ENCODE measurements at regions not wholly inside any gene's neighbourhood (a gene's known extent, or its start where the extent isn't known, plus 50 kb on each side); places are given as distances from the start of the nearest gene placed in this dataset.

DNA sequence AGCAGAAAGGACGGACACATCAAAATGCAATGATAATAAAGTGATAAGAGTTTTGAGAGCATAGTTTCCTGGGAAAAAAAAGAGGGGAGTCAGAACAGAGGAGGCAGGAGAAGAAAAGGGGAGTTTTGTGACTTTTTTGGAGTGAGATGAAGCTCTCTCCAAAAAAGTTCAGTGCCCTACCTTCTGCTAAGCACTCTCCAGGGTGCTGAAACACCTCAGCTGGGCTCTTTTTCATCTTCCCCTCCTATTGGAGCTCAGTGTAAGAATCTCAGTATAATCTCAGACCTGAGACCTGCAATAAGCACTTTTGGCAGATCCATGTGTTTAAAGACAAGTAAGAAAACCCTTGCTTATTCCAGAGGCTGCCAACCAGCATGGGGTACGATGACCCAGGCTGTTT, 58.9 kb upstream of the SRRM4 start:
- Histone ChIP-seq H3K27me3 (ENCODE audit: control insufficient read depth in 1 of 2, insufficient read depth in 2 of 2, low read length in 2 of 2) (no peaks in the 10 kb centered on the region), H3K9ac (ENCODE audit: insufficient read depth, low read depth, low read length) (no peak overlapping the region), H3K27ac (ENCODE audit: extremely low read length, insufficient read depth, low read length) (no peak overlapping the region), H4K20me1 (ENCODE audit: insufficient read depth, low read length) (no peaks in the 10 kb centered on the region), H3K4me1 (ENCODE audit: insufficient read depth, low read length) (no peaks in the 10 kb centered on the region), H3K36me3 (replicated peaks in 1 of 2; ENCODE audit: control insufficient read depth in 1 of 2, insufficient read depth in 2 of 2, low read length in 2 of 2) (no peaks in the 10 kb centered on the region), H3K79me2 (ENCODE audit: insufficient read depth, low read length) (no peaks in the 10 kb centered on the region), H2AFZ (ENCODE audit: low read length) (no peak overlapping the region), H3K4me2 (ENCODE audit: low read depth, low read length) (no peak overlapping the region), H3K4me3 (replicated peaks in 1 of 3; ENCODE audit: insufficient read depth in 1 of 3, low read depth in 2 of 3, low read length in 3 of 3) (no peak overlapping the region), H3K9me3 (ENCODE audit: low read length) (no peaks in the 10 kb centered on the region)
- FAIRE-seq: no peak
- WGBS (ENCODE audit: low lambda C conversion rate): 4% methylated on average over 2 of the region's 2 CpGs
- intact Hi-C loops (cut with micrococcal nuclease; ENCODE audit: unreplicated experiment): no loop called here
- POLR2A ChIA-PET: no interaction called here
- CTCF ChIA-PET (ENCODE audit: low intra/inter-chr PET ratio, low total read pairs): no interaction called here
- in situ Hi-C loops (cut with HindIII; ENCODE audit: extremely low pct_ligation_motif_present, low pct_unique_long_range_greater_than_20kb): no loop called here
- no TSS peak for BruUV-seq (replicated peaks)
- DNase-seq (ENCODE audit: low spot score): no peak
- TF ChIP-seq ZNF44 (CRISPR knock-in tag; IDR thresholded peaks at IDR 0.05): no peak
- TF ChIP-seq, protein P1, sequence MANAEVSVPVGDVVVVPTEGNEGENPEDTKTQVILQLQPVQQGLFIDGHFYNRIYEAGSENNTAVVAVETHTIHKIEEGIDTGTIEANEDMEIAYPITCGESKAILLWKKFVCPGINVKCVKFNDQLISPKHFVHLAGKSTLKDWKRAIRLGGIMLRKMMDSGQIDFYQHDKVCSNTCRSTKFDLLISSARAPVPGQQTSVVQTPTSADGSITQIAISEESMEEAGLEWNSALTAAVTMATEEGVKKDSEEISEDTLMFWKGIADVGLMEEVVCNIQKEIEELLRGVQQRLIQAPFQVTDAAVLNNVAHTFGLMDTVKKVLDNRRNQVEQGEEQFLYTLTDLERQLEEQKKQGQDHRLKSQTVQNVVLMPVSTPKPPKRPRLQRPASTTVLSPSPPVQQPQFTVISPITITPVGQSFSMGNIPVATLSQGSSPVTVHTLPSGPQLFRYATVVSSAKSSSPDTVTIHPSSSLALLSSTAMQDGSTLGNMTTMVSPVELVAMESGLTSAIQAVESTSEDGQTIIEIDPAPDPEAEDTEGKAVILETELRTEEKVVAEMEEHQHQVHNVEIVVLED (CRISPR knock-in tag; IDR thresholded peaks at IDR 0.05; ENCODE audit: borderline replicate concordance): no peak
- TF ChIP-seq ATRX (CRISPR knock-in tag; IDR thresholded peaks at IDR 0.05; ENCODE audit: borderline replicate concordance): no peak
- no peak for TF ChIP-seq KDM1A (CRISPR knock-in tag; IDR thresholded peaks at IDR 0.05)
- TF ChIP-seq SPEN (CRISPR knock-in tag; IDR thresholded peaks at IDR 0.05; ENCODE audit: low read depth): no peak
- TF ChIP-seq NFE2L1 (CRISPR knock-in tag; IDR thresholded peaks at IDR 0.05; ENCODE audit: borderline replicate concordance): no peak
- TF ChIP-seq, protein P2, sequence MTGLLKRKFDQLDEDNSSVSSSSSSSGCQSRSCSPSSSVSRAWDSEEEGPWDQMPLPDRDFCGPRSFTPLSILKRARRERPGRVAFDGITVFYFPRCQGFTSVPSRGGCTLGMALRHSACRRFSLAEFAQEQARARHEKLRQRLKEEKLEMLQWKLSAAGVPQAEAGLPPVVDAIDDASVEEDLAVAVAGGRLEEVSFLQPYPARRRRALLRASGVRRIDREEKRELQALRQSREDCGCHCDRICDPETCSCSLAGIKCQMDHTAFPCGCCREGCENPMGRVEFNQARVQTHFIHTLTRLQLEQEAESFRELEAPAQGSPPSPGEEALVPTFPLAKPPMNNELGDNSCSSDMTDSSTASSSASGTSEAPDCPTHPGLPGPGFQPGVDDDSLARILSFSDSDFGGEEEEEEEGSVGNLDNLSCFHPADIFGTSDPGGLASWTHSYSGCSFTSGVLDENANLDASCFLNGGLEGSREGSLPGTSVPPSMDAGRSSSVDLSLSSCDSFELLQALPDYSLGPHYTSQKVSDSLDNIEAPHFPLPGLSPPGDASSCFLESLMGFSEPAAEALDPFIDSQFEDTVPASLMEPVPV (CRISPR knock-in tag; IDR thresholded peaks at IDR 0.05): no peak
- TF ChIP-seq, protein P3, sequence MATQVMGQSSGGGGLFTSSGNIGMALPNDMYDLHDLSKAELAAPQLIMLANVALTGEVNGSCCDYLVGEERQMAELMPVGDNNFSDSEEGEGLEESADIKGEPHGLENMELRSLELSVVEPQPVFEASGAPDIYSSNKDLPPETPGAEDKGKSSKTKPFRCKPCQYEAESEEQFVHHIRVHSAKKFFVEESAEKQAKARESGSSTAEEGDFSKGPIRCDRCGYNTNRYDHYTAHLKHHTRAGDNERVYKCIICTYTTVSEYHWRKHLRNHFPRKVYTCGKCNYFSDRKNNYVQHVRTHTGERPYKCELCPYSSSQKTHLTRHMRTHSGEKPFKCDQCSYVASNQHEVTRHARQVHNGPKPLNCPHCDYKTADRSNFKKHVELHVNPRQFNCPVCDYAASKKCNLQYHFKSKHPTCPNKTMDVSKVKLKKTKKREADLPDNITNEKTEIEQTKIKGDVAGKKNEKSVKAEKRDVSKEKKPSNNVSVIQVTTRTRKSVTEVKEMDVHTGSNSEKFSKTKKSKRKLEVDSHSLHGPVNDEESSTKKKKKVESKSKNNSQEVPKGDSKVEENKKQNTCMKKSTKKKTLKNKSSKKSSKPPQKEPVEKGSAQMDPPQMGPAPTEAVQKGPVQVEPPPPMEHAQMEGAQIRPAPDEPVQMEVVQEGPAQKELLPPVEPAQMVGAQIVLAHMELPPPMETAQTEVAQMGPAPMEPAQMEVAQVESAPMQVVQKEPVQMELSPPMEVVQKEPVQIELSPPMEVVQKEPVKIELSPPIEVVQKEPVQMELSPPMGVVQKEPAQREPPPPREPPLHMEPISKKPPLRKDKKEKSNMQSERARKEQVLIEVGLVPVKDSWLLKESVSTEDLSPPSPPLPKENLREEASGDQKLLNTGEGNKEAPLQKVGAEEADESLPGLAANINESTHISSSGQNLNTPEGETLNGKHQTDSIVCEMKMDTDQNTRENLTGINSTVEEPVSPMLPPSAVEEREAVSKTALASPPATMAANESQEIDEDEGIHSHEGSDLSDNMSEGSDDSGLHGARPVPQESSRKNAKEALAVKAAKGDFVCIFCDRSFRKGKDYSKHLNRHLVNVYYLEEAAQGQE (IDR thresholded peaks at IDR 0.05; ENCODE audit: borderline replicate concordance in 1 of 2, low read depth in 1 of 2, low read length in 2 of 2): peak; percentile 44 to 91
- TF ChIP-seq MIER2 (CRISPR knock-in tag; IDR thresholded peaks at IDR 0.05): peak; percentile 88
- no peak for TF ChIP-seq ZNF564 (CRISPR knock-in tag; IDR thresholded peaks at IDR 0.05)
- TF ChIP-seq, protein P4, sequence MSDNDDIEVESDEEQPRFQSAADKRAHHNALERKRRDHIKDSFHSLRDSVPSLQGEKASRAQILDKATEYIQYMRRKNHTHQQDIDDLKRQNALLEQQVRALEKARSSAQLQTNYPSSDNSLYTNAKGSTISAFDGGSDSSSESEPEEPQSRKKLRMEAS (IDR thresholded peaks at IDR 0.05): no peak
- TF ChIP-seq, protein P5, sequence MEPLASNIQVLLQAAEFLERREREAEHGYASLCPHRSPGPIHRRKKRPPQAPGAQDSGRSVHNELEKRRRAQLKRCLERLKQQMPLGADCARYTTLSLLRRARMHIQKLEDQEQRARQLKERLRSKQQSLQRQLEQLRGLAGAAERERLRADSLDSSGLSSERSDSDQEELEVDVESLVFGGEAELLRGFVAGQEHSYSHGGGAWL (CRISPR knock-in tag; IDR thresholded peaks at IDR 0.05): no peak
- ATAC-seq: no peak
